Endothelial cell (in vitro differentiated cells): ENCODE measurements at regions not wholly inside any gene's neighbourhood (a gene's known extent, or its start where the extent isn't known, plus 50 kb on each side); places are given as distances from the start of the nearest gene placed in this dataset.
A peak's percentile ranks its signal among the peaks of the same experiment; 100 is the strongest.
"Not testable (repeated sequence)": the region's sequence is repeated elsewhere in the genome, so short reads cannot be mapped to it uniquely, and the experiment has no call there.

Source experiments
- DNase-seq: peaks from one replicate; pipeline ENCODE4 v3.0.0; 2021; ENCODE audit warnings: low spot score
- H3K27ac Mint-ChIP-seq: one replicate; pipeline ENCODE4 v1.8.0; 2021; ENCODE audit warnings: mixed read lengths, inconsistent platforms; ENCODE audit not compliant: unreplicated experiment
- H3K27me3 Mint-ChIP-seq: one replicate; pipeline ENCODE4 v1.8.0; 2021; ENCODE audit warnings: mild to moderate bottlenecking, moderate library complexity, mixed read lengths, inconsistent platforms; ENCODE audit not compliant: unreplicated experiment
- H3K36me3 Mint-ChIP-seq: one replicate; pipeline ENCODE4 v1.8.0; 2021; ENCODE audit warnings: mild to moderate bottlenecking, low read depth, mixed read lengths, inconsistent platforms; ENCODE audit not compliant: unreplicated experiment
- H3K4me1 Mint-ChIP-seq: one replicate; pipeline ENCODE4 v1.8.0; 2021; ENCODE audit warnings: mild to moderate bottlenecking, mixed read lengths, inconsistent platforms; ENCODE audit not compliant: unreplicated experiment
- H3K4me3 Mint-ChIP-seq: one replicate; pipeline ENCODE4 v1.8.0; 2021; ENCODE audit warnings: mild to moderate bottlenecking, mixed read lengths, inconsistent platforms; ENCODE audit not compliant: unreplicated experiment
- H3K9me3 Mint-ChIP-seq: one replicate; pipeline ENCODE4 v1.8.0; 2021; ENCODE audit warnings: mixed read lengths, inconsistent platforms; ENCODE audit not compliant: unreplicated experiment
- CTCF ChIP-seq: fragments of 200-600 bp; sonication (generic); IDR thresholded peaks from one replicate; pipeline ENCODE4 v1.5.0; 2021; ENCODE audit warnings: antibody characterized with exemption; ENCODE audit not compliant: unreplicated experiment

GRCh38 chr2:67900826-67901225, 162.0 kb downstream of the C1D start:
- H3K9me3 Mint-ChIP-seq: no peaks in the 10 kb centered on the region
- H3K4me1 Mint-ChIP-seq: peaks cover 29% of the 10 kb centered on the region
- H3K4me3 Mint-ChIP-seq: no peak overlapping the region
- peaks cover 1% of the 10 kb centered on the region for H3K27me3 Mint-ChIP-seq
- DNase-seq: no peak
- H3K36me3 Mint-ChIP-seq: peaks cover 2% of the 10 kb centered on the region
- TF ChIP-seq CTCF: no peak
- no peak overlapping the region for H3K27ac Mint-ChIP-seq

GRCh38 chr2:67904566-67904965, 158.2 kb downstream of the C1D start:
- Mint-ChIP-seq H3K36me3 (peaks cover 2% of the 10 kb centered on the region), H3K9me3 (no peaks in the 10 kb centered on the region), H3K27ac (no peak overlapping the region), H3K4me3 (no peak overlapping the region), H3K27me3 (peaks cover 2% of the 10 kb centered on the region), H3K4me1 (peaks cover 15% of the 10 kb centered on the region)
- DNase-seq: no peak
- no peak for TF ChIP-seq CTCF

GRCh38 chr2:67904966-67905365, 157.8 kb downstream of the C1D start:
- DNase-seq: no peak
- H3K4me1 Mint-ChIP-seq: peaks cover 15% of the 10 kb centered on the region
- H3K4me3 Mint-ChIP-seq: no peak overlapping the region
- H3K27ac Mint-ChIP-seq: no peak overlapping the region
- TF ChIP-seq CTCF: no peak
- H3K27me3 Mint-ChIP-seq: peaks cover 3% of the 10 kb centered on the region
- H3K9me3 Mint-ChIP-seq: no peaks in the 10 kb centered on the region
- H3K36me3 Mint-ChIP-seq: peaks cover 2% of the 10 kb centered on the region

- H3K27me3 Mint-ChIP-seq, H3K4me3 Mint-ChIP-seq, H3K36me3 Mint-ChIP-seq, H3K9me3 Mint-ChIP-seq, H3K27ac Mint-ChIP-seq, DNase-seq: not testable (repeated sequence)
- peaks cover 15% of the 10 kb centered on the region for H3K4me1 Mint-ChIP-seq
Measured at GRCh38 chr2:67906547-67906946, 156.3 kb downstream of the C1D start.

GRCh38 chr2:67917332-67918054, 145.3 kb downstream of the C1D start:
- no peaks in the 10 kb centered on the region for H3K4me1 Mint-ChIP-seq
- TF ChIP-seq CTCF: no peak
- H3K27ac Mint-ChIP-seq: peak overlapping the region; percentile 30
- H3K36me3 Mint-ChIP-seq: no peaks in the 10 kb centered on the region
- no peak overlapping the region for H3K4me3 Mint-ChIP-seq
- H3K27me3 Mint-ChIP-seq: no peaks in the 10 kb centered on the region
- no peaks in the 10 kb centered on the region for H3K9me3 Mint-ChIP-seq
- DNase-seq: no peak
